Eye (tissue), 1 donor: ENCODE measurements at regions not wholly inside any gene's neighbourhood (a gene's known extent, or its start where the extent isn't known, plus 50 kb on each side); places are given as distances from the start of the nearest gene placed in this dataset.

Experiments used
- DNase-seq: peaks from one replicate; pipeline ENCODE4 v3.0.0-alpha.2; 2015

GRCh38 chr3:189563853-189564563, 67.2 kb upstream of the TP63 start:
- DNase-seq, result no peak

DNA sequence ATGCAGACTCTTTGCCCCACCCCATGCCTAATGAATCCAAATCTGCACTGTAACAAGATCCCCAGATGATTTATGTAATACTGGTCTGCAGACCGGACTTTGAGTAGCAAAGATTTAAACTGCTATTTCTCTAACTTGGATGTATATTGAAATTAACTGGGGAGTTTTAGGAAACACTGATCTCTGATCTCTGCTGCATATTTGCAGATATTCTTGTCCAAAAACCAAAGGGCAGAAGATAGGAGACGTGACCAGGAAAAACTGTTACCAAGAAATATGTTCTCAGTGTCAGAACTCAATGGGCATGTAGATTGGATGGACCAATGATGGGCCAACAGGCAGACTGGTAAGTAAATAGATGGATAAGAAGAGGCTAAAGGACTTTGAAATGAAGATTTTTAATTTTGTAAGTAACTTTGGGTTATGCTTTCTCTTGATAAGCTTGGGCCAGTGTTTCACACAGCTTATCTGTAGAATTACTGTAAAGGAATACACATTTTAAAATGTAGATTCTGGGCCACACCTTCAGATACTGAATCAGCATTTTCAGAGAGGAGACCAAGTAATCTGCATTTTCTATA, 64.5 kb upstream of the TP63 start:
- DNase-seq, result no peak

GRCh38 chr3:189567322-189567721, 63.9 kb upstream of the TP63 start:
- DNase-seq, result no peak

- no peak for DNase-seq
These were observed 63.3 kb upstream of the TP63 start for GRCh38 chr3:189567766-189568420.

- DNase-seq, result no peak
These were observed 62.2 kb upstream of the TP63 start for GRCh38 chr3:189568961-189569360.

- no peak for DNase-seq
These were observed 61.7 kb upstream of the TP63 start for GRCh38 chr3:189569473-189569872.

DNA sequence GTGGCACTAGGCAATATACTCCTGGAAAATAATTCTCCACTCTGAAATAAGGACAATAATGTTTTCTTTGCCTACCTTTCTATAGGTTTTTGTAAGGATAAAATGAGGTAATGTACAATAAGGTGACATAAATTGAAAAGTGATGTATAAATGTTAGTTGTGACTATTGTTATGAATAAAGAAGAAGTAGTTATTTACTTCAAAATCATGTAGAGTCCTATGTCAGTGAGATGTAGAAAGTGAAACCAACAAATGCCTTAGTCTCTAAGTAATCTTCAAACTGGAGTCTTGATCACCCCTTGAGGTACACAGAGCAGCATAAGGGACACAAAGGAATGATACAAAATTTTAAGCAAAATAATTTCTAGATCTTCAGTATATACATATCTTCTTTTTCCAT, 60.3 kb upstream of the TP63 start:
- no peak for DNase-seq

- DNase-seq, result no peak
These were observed 58.9 kb upstream of the TP63 start for GRCh38 chr3:189572249-189572648.

GRCh38 chr3:189573004-189573403, 58.2 kb upstream of the TP63 start:
- DNase-seq, result no peak

GRCh38 chr3:189576486-189576885, 54.7 kb upstream of the TP63 start:
- DNase-seq, result no peak

DNA sequence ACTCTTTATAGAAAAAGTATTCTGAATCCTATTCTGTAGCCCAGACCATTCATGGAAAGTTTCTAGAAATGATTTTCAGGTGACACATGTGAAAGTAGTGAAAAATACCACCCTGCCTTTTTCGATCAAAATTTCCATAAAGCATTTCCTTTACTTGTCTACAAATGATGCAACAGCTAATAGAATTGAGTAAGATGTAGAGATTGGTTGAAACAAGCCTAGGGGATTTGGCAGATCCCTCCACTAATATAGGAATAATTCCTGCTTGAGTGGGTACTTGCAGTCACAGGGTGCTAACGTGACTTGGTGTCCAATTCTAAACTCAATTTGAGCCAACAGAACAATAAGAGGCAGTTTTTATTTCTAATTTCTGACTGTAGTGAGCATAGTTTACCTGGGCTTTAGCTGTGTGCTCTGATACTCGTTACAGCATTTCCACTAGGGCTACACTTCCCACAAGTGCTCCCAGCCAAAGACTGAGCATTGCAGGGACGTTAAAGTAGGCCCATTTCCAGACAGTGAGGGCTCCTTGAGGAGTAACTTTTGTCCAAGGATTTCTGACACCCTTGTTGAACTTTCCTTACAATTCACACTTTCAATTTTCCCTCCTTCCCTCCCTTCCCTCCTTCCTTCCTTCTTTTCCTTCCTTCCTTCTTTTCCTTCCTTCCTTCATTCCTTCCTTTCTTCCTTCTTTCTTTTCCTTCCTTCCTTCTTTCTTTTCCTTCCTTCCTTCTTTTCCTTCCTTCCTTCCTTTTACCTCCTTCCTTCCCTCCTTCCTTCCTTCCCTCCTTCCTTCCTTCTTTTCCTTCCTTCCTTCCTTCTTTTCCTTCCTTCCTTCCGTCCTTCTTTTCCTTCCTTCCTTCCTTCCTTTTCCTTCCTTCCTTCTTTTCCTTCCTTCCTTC, 53.9 kb upstream of the TP63 start:
- no peak for DNase-seq

- DNase-seq, result no peak
These were observed 51.0 kb upstream of the TP63 start for GRCh38 chr3:189580190-189580589.
